GM23338 (cell line): ENCODE measurements at regions not wholly inside any gene's neighbourhood (a gene's known extent, or its start where the extent isn't known, plus 50 kb on each side); places are given as distances from the start of the nearest gene placed in this dataset.

ENCODE experiments used
- STAT1 ChIP-seq: IDR thresholded peaks from one replicate; pipeline ENCODE4 v1.6.1; 2016; ENCODE audit warnings: antibody characterized with exemption; ENCODE audit not compliant: unreplicated experiment
- TF ChIP-seq, protein P1 (sequence below), 2 experiments: fragments of 200-600 bp in 1 of 2; sonication (generic) in 1 of 2; conservative IDR thresholded peaks; 2 replicates each; pipeline versions ENCODE4 v1.5.1 to v1.6.1; 2016 to 2017; ENCODE audit warnings: antibody characterized with exemption in 2 of 2, low read depth in 2 of 2, mild to moderate bottlenecking in 2 of 2, moderate library complexity in 1 of 2

GRCh38 chr16:19938536-19938935 lies 53.9 kb upstream of the GPRC5B start:
- TF ChIP-seq, protein P1, sequence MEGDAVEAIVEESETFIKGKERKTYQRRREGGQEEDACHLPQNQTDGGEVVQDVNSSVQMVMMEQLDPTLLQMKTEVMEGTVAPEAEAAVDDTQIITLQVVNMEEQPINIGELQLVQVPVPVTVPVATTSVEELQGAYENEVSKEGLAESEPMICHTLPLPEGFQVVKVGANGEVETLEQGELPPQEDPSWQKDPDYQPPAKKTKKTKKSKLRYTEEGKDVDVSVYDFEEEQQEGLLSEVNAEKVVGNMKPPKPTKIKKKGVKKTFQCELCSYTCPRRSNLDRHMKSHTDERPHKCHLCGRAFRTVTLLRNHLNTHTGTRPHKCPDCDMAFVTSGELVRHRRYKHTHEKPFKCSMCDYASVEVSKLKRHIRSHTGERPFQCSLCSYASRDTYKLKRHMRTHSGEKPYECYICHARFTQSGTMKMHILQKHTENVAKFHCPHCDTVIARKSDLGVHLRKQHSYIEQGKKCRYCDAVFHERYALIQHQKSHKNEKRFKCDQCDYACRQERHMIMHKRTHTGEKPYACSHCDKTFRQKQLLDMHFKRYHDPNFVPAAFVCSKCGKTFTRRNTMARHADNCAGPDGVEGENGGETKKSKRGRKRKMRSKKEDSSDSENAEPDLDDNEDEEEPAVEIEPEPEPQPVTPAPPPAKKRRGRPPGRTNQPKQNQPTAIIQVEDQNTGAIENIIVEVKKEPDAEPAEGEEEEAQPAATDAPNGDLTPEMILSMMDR (conservative IDR thresholded peaks at IDR 0.05; ENCODE audit: low read depth in 2 of 2), result no peak
- no peak for TF ChIP-seq STAT1
